Testis (tissue), 2 donors: ENCODE measurements at regions not wholly inside any gene's neighbourhood (a gene's known extent, or its start where the extent isn't known, plus 50 kb on each side); places are given as distances from the start of the nearest gene placed in this dataset.

Experiments
- DNase-seq: peaks from one replicate; pipeline ENCODE4 v3.0.0-alpha.2; 2019
- H3K27ac ChIP-seq, 2 donors: fragments of 200-600 bp; sonication (generic); one replicate each; pipeline ENCODE4 v1.5.1; 2019
- H3K27me3 ChIP-seq: fragments of 200-600 bp; sonication (generic); one replicate; pipeline ENCODE4 v1.5.1; 2019
- H3K36me3 ChIP-seq: fragments of 200-600 bp; sonication (generic); one replicate; pipeline ENCODE4 v1.5.1; 2017; ENCODE audit warnings: low read depth; ENCODE audit errors: missing control alignments
- H3K4me1 ChIP-seq: fragments of 200-600 bp; sonication (generic); one replicate; pipeline ENCODE4 v1.5.1; 2019
- H3K4me3 ChIP-seq, 2 donors: fragments of 200-600 bp; sonication (generic); one replicate each; pipeline ENCODE4 v1.5.1; 2017 to 2019
- H3K9me3 ChIP-seq: fragments of 200-600 bp; sonication (generic); one replicate; pipeline ENCODE4 v1.5.1; 2017
- POLR2A ChIP-seq: fragments of 450-650 bp; IDR thresholded peaks from one replicate; pipeline ENCODE4 v1.6.1; 2017; ENCODE audit warnings: antibody characterized with exemption, mild to moderate bottlenecking, moderate library complexity
- WGBS, 2 donors: methylation state at CpG; one replicate each; pipeline ENCODE4 v1.1.5; 2018; 5-methylcytosine and 5-hydroxymethylcytosine counted together
- intact Hi-C: fragments of 100-400 bp; cut with DNase I; formaldehyde crosslinking; loops from one replicate; pipeline ENCODE4 v1.15.1; 2023; ENCODE audit warnings: low total_unique reads
- TF ChIP-seq, protein P1 (sequence below), 3 experiments: fragments of 450-650 bp in 2 of 3; fragments of 200-600 bp in 1 of 3; sonication (generic) in 1 of 3; IDR thresholded peaks; one replicate each; pipeline ENCODE4 v1.5.1; 2016 to 2019; ENCODE audit warnings: antibody characterized with exemption in 3 of 3, mild to moderate bottlenecking in 2 of 3, moderate library complexity in 1 of 3

DNA sequence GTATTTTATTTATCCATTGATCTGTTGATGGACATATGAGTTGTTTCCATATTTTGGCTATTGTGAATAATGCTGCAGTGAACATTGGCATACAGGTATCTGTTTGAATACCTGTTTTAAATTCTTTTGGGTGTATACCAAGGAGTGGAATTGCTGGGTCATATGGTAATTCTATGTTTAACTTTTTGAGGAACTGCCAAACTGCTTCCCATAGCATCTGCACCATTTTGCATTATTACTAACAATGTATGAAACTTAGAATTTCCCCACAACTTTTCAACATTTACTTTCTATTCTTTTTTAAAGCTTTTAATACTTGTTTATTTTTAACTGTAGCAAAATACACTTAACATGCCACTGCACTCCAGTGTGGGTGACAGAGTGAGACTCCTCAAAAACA lies 57.0 kb upstream of the MSN start:
- H3K9me3 ChIP-seq: no peaks in the 10 kb centered on the region
- no peak overlapping the region for H3K27ac ChIP-seq
- H3K27me3 ChIP-seq: no peaks in the 10 kb centered on the region
- no peak overlapping the region for H3K4me3 ChIP-seq
- intact Hi-C loops: no loop called here
- TF ChIP-seq, protein P1, sequence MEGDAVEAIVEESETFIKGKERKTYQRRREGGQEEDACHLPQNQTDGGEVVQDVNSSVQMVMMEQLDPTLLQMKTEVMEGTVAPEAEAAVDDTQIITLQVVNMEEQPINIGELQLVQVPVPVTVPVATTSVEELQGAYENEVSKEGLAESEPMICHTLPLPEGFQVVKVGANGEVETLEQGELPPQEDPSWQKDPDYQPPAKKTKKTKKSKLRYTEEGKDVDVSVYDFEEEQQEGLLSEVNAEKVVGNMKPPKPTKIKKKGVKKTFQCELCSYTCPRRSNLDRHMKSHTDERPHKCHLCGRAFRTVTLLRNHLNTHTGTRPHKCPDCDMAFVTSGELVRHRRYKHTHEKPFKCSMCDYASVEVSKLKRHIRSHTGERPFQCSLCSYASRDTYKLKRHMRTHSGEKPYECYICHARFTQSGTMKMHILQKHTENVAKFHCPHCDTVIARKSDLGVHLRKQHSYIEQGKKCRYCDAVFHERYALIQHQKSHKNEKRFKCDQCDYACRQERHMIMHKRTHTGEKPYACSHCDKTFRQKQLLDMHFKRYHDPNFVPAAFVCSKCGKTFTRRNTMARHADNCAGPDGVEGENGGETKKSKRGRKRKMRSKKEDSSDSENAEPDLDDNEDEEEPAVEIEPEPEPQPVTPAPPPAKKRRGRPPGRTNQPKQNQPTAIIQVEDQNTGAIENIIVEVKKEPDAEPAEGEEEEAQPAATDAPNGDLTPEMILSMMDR (IDR thresholded peaks at IDR 0.05): no peak
- no peak for TF ChIP-seq POLR2A
- H3K36me3 ChIP-seq: no peaks in the 10 kb centered on the region
- H3K4me1 ChIP-seq: no peaks in the 10 kb centered on the region
- no peak for DNase-seq

DNA sequence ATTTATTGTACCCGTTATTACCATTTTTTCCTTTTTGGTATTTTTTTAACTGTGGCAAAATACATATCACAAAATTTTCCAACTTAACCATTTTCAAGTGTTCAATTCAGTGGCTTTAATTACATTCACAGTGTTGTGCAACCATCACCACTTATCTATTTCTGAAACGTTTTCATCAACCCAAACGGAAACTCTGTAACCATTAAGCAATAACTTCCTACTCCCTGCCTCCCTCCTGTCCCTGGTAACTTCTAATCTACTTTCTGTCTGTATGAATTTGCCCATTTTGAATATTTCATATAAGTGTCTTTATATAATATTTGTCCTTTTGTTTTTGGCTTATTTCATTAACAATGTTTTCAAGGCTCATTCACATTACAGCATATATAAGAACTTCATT lies 57.4 kb upstream of the MSN start:
- Histone ChIP-seq H3K27ac (no peak overlapping the region), H3K36me3 (no peaks in the 10 kb centered on the region), H3K4me1 (no peaks in the 10 kb centered on the region), H3K9me3 (no peaks in the 10 kb centered on the region), H3K4me3 (no peak overlapping the region), H3K27me3 (no peaks in the 10 kb centered on the region)
- intact Hi-C loops: no loop called here
- no peak for DNase-seq
- TF ChIP-seq, protein P1 (IDR thresholded peaks at IDR 0.05): no peak
- TF ChIP-seq POLR2A: no peak
- 52 to 54% methylated on average over 3 of the region's 3 CpGs for WGBS, 2 donors

DNA sequence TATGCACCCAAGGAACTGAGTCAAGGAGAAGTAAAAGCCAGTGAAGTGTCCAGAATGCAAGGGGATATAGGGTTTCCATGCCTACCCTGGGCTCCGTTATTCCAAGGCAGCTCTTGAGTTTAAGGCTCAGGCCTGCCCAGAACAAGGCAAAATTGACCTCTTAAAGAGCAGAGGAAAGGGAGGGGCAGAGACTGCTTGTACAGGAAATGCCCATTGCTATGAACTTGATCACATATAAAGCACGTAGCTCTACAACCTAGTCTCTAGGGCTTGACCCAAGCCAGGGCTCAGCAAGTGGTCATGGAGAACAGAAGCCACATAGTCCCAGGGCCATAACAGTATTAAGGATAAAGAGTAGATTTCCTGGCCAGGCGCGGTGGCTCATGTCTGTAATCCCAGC lies 58.2 kb upstream of the MSN start:
- no peaks in the 10 kb centered on the region for H3K36me3 ChIP-seq
- H3K27ac ChIP-seq: no peak overlapping the region
- no peaks in the 10 kb centered on the region for H3K9me3 ChIP-seq
- H3K4me3 ChIP-seq: no peak overlapping the region
- 70 to 86% methylated on average over 4 of the region's 4 CpGs for WGBS, 2 donors
- no peak for TF ChIP-seq POLR2A
- TF ChIP-seq, protein P1 (IDR thresholded peaks at IDR 0.05): no peak
- intact Hi-C loops: no loop called here
- H3K4me1 ChIP-seq: no peaks in the 10 kb centered on the region
- DNase-seq: no peak
- H3K27me3 ChIP-seq: no peaks in the 10 kb centered on the region

DNA sequence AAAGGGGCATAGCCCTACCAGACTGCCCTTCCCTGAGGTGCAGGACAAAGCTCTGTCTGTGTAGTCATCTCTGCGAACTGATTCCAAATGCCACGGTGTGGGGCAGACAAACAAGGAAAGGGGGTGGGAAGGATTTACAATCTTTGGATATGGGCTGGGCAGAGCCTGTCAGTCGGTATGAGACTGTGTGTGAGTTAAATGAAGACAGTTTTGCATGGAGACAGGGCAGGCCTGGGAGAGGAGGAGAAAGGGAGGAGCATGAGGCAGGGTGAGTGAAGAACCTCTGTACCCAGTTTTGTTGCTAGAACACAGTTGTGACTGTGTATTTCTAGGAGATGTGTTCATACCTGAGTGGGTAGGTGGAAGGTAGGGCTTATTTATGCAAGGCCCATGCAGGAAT lies 59.4 kb upstream of the MSN start:
- intact Hi-C loops: no loop called here
- Histone ChIP-seq H3K36me3 (no peaks in the 10 kb centered on the region), H3K4me3 (no peak overlapping the region), H3K4me1 (no peaks in the 10 kb centered on the region), H3K27me3 (no peaks in the 10 kb centered on the region), H3K9me3 (no peaks in the 10 kb centered on the region), H3K27ac (no peak overlapping the region)
- no peak for DNase-seq
- WGBS, 2 donors: 76% methylated on average over 3 of the region's 3 CpGs
- no peak for TF ChIP-seq POLR2A
- TF ChIP-seq, protein P1 (IDR thresholded peaks at IDR 0.05): no peak

DNA sequence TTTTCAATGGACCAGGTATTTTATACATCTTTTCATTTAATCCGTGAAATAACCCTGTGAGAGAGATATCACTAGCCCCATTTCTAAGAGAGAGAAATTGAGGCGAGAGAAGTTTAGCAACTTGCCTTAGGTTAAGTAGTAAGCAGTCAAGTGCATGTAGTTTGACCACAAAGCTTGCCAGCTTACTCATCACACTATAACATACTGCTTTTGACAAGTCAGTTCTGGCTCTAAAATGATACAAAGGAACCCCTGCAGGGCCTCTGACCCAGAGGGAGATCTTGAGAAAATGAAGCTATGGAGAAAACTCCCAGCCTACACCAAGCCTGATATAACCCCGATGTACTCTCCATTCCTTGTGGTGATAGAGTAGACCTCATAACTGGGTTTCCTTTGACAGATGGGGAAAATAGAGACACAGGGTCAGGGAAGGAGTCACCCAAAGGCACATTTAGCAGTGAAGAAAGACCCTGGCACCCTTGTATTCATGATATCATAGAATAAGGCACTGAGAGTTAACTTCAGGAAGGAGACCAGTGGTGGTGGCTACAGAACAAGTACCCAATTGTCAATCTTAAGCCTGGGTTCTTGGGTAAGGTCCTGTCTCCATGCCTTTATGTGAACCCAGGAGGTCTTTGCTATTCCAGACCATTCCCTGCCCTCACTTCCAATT lies 60.2 kb upstream of the MSN start:
- no peaks in the 10 kb centered on the region for H3K9me3 ChIP-seq
- WGBS, 2 donors: 92% methylated on average over 2 to 3 of the region's 3 CpGs
- no peak overlapping the region for H3K27ac ChIP-seq
- H3K4me3 ChIP-seq: no peak overlapping the region
- TF ChIP-seq POLR2A: no peak
- TF ChIP-seq, protein P1 (IDR thresholded peaks at IDR 0.05): no peak
- no peak for DNase-seq
- H3K27me3 ChIP-seq: no peaks in the 10 kb centered on the region
- intact Hi-C loops: no loop called here
- no peaks in the 10 kb centered on the region for H3K36me3 ChIP-seq
- no peaks in the 10 kb centered on the region for H3K4me1 ChIP-seq
